SK-N-SH (cell line): ENCODE measurements at regions not wholly inside any gene's neighbourhood (a gene's known extent, or its start where the extent isn't known, plus 50 kb on each side); places are given as distances from the start of the nearest gene placed in this dataset.

Experiments
- CHD2 ChIP-seq: fragments of 150-350 bp; IDR thresholded peaks from 2 replicates; pipeline ENCODE4 v1.6.1; 2018; ENCODE audit warnings: low read length; ENCODE audit not compliant: partially characterized antibody
- EP300 ChIP-seq, 2 experiments: IDR thresholded peaks; 2 replicates each; pipeline versions ENCODE4 v1.4.0 to v1.6.1; 2012; ENCODE audit warnings: borderline replicate concordance in 1 of 2, low read depth in 1 of 2, low read length in 1 of 2
- IRF3 ChIP-seq: fragments of 150-350 bp; IDR thresholded peaks from 2 replicates; pipeline ENCODE4 v1.6.1; 2016; ENCODE audit warnings: mild to moderate bottlenecking, low read depth, low read length
- NRF1 ChIP-seq: IDR thresholded peaks from 2 replicates; pipeline ENCODE4 v1.6.1; 2012; ENCODE audit warnings: low read depth, mild to moderate bottlenecking, low read length
- RAD21 ChIP-seq: IDR thresholded peaks from 2 replicates; pipeline ENCODE4 v1.6.1; 2012; ENCODE audit warnings: mild to moderate bottlenecking, low read length
- SMC3 ChIP-seq: IDR thresholded peaks from 2 replicates; pipeline ENCODE4 v1.6.1; 2012; ENCODE audit warnings: low read depth, low read length, improper control_type of control experiment
- YY1 ChIP-seq: IDR thresholded peaks from 2 replicates; pipeline ENCODE4 v1.4.0; 2012; ENCODE audit warnings: low read depth, mild to moderate bottlenecking
- TF ChIP-seq, protein P1 (sequence below): fragments of 200-600 bp; sonication (generic); IDR thresholded peaks from 2 replicates; pipeline ENCODE4 v1.6.1; 2017; ENCODE audit warnings: antibody characterized with exemption, mild to moderate bottlenecking, moderate library complexity
- TF ChIP-seq, protein P2 (sequence below): IDR thresholded peaks from 2 replicates; pipeline ENCODE4 v1.4.0; 2012; ENCODE audit warnings: low read depth, borderline replicate concordance
- TF ChIP-seq, protein P3 (sequence below): fragments of 150-350 bp; IDR thresholded peaks from 2 replicates; pipeline ENCODE4 v1.6.1; 2017; ENCODE audit warnings: antibody characterized with exemption, low read length, low read depth, borderline replicate concordance

- TF ChIP-seq, protein P1, sequence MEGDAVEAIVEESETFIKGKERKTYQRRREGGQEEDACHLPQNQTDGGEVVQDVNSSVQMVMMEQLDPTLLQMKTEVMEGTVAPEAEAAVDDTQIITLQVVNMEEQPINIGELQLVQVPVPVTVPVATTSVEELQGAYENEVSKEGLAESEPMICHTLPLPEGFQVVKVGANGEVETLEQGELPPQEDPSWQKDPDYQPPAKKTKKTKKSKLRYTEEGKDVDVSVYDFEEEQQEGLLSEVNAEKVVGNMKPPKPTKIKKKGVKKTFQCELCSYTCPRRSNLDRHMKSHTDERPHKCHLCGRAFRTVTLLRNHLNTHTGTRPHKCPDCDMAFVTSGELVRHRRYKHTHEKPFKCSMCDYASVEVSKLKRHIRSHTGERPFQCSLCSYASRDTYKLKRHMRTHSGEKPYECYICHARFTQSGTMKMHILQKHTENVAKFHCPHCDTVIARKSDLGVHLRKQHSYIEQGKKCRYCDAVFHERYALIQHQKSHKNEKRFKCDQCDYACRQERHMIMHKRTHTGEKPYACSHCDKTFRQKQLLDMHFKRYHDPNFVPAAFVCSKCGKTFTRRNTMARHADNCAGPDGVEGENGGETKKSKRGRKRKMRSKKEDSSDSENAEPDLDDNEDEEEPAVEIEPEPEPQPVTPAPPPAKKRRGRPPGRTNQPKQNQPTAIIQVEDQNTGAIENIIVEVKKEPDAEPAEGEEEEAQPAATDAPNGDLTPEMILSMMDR: no peak
- no peak for TF ChIP-seq RAD21
- TF ChIP-seq EP300 (IDR thresholded peaks at IDR 0.05; ENCODE audit: borderline replicate concordance in 1 of 2, low read depth in 1 of 2, low read length in 1 of 2): 0 out of 4 replicates have a peak, but pooled peaks have one; percentile 6 to 42
- TF ChIP-seq, protein P2, sequence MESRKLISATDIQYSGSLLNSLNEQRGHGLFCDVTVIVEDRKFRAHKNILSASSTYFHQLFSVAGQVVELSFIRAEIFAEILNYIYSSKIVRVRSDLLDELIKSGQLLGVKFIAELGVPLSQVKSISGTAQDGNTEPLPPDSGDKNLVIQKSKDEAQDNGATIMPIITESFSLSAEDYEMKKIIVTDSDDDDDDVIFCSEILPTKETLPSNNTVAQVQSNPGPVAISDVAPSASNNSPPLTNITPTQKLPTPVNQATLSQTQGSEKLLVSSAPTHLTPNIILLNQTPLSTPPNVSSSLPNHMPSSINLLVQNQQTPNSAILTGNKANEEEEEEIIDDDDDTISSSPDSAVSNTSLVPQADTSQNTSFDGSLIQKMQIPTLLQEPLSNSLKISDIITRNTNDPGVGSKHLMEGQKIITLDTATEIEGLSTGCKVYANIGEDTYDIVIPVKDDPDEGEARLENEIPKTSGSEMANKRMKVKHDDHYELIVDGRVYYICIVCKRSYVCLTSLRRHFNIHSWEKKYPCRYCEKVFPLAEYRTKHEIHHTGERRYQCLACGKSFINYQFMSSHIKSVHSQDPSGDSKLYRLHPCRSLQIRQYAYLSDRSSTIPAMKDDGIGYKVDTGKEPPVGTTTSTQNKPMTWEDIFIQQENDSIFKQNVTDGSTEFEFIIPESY: no peak
- no peak for TF ChIP-seq YY1
- no peak for TF ChIP-seq CHD2
- no peak for TF ChIP-seq SMC3
- TF ChIP-seq NRF1: no peak
- TF ChIP-seq, protein P3, sequence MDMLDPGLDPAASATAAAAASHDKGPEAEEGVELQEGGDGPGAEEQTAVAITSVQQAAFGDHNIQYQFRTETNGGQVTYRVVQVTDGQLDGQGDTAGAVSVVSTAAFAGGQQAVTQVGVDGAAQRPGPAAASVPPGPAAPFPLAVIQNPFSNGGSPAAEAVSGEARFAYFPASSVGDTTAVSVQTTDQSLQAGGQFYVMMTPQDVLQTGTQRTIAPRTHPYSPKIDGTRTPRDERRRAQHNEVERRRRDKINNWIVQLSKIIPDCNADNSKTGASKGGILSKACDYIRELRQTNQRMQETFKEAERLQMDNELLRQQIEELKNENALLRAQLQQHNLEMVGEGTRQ: no peak
- no peak for TF ChIP-seq IRF3
Measured at GRCh38 chr5:164233791-164234190, 728.4 kb downstream of the MAT2B start.
